ENCODE measurements at regions not wholly inside any gene's neighbourhood (a gene's known extent, or its start where the extent isn't known, plus 50 kb on each side); places are given as distances from the start of the nearest gene placed in this dataset.

- TF ChIP-seq BACH2 (CRISPR knock-in tag; IDR thresholded peaks at IDR 0.05; ENCODE audit: borderline replicate concordance) (no peak), GLIS3 (CRISPR knock-in tag; IDR thresholded peaks at IDR 0.05) (no peak), SNAI2 (CRISPR knock-in tag; IDR thresholded peaks at IDR 0.05) (no peak), PATZ1 (CRISPR knock-in tag; IDR thresholded peaks at IDR 0.05; ENCODE audit: borderline replicate concordance) (no peak), ZNF565 (CRISPR knock-in tag; conservative IDR thresholded peaks at IDR 0.05; ENCODE audit: low read depth) (no peak), ZNF8 (CRISPR knock-in tag; IDR thresholded peaks at IDR 0.05) (no peak), ARNTL (CRISPR knock-in tag; IDR thresholded peaks at IDR 0.05; ENCODE audit: borderline replicate concordance, low read depth) (no peak), ISL1 (CRISPR knock-in tag; IDR thresholded peaks at IDR 0.05) (peak; percentile 65), RARB (CRISPR knock-in tag; IDR thresholded peaks at IDR 0.05) (no peak), TCF4 (CRISPR knock-in tag; IDR thresholded peaks at IDR 0.05; ENCODE audit: borderline replicate concordance) (no peak; the same call in 1 of the 2 replicates)
Measured at GRCh38 chr5:169503886-169504285, 79.7 kb upstream of the SPDL1 start.
